GM23248 (cell line): ENCODE measurements at regions not wholly inside any gene's neighbourhood (a gene's known extent, or its start where the extent isn't known, plus 50 kb on each side); places are given as distances from the start of the nearest gene placed in this dataset.

Experiments used
- EZH2 ChIP-seq: fragments of 200-600 bp; sonication (generic); IDR thresholded peaks from 2 replicates; pipeline ENCODE4 v1.6.1; 2018; ENCODE audit warnings: antibody characterized with exemption, mild to moderate bottlenecking; ENCODE audit not compliant: insufficient read depth, poor library complexity, severe bottlenecking
- EZH2phosphoT487 ChIP-seq: fragments of 200-600 bp; sonication (generic); IDR thresholded peaks from 2 replicates; pipeline ENCODE4 v1.6.1; 2018; ENCODE audit warnings: antibody characterized with exemption, moderate library complexity, mild to moderate bottlenecking, low read depth; ENCODE audit not compliant: insufficient read depth

GRCh38 chr14:65892315-65892714, 479.8 kb downstream of the FUT8 start:
- TF ChIP-seq EZH2phosphoT487, result no peak
- no peak for TF ChIP-seq EZH2
